ENCODE measurements at regions not wholly inside any gene's neighbourhood (a gene's known extent, or its start where the extent isn't known, plus 50 kb on each side); places are given as distances from the start of the nearest gene placed in this dataset.

DNA sequence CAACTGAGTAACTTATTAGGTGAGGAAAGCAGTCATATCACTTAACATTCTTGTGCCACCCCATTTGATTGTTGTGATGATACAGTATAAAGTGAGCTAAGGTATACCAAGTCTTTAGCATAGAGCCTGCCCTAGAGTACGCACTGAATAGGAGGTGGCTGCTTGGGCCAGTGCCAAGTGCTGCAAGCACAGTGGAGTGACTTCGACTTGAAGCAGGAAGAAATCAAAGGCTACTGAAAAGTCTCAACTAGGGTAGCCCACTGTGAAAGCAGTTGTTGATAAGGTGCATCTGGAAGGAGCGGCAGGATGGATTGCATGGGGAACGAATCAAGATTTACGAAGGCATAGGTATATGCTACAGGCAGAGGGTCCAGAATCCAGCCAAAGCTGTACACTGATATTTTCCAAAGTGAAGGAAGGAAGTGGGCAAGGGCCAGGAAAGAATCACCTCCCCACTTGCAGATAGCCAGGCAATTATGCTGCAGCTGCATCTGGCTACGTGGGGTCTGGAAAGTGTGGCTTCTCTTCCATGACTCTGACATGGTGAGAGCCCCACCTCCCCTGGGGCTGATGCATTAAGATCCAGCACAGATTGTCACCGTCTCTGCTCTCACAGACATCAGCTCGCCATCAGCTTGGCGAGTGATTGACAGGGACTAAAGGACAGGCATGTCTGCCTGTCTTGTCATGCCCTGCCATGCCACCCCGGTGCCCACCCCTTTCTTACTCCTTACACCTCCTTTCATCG, 287.0 kb upstream of the PLXNA2 start:
- peaks cover 2% of the 10 kb centered on the region; the same call in 1 of the 2 replicates for H3K27me3 ChIP-seq (ENCODE audit: control insufficient read depth, insufficient read depth, low read length)
- no peaks in the 10 kb centered on the region for H3K36me3 ChIP-seq (ENCODE audit: control insufficient read depth, insufficient read depth, low read length)
- CTCF ChIA-PET = no interaction called here
- H3K9me3 ChIP-seq (ENCODE audit: control insufficient read depth, insufficient read depth, low read depth, low read length) = no peaks in the 10 kb centered on the region
- no TSS peak for BruUV-seq (replicated peaks)
- no peak overlapping the region for H3K4me3 ChIP-seq (ENCODE audit: low read depth in 2 of 2, low read length in 2 of 2)
- no peak overlapping the region for H3K27ac ChIP-seq (ENCODE audit: low read length)
- TF ChIP-seq TCF7L2 (IDR thresholded peaks at IDR 0.05; ENCODE audit: low read depth, low read length) = no peak
- TF ChIP-seq, protein P1, sequence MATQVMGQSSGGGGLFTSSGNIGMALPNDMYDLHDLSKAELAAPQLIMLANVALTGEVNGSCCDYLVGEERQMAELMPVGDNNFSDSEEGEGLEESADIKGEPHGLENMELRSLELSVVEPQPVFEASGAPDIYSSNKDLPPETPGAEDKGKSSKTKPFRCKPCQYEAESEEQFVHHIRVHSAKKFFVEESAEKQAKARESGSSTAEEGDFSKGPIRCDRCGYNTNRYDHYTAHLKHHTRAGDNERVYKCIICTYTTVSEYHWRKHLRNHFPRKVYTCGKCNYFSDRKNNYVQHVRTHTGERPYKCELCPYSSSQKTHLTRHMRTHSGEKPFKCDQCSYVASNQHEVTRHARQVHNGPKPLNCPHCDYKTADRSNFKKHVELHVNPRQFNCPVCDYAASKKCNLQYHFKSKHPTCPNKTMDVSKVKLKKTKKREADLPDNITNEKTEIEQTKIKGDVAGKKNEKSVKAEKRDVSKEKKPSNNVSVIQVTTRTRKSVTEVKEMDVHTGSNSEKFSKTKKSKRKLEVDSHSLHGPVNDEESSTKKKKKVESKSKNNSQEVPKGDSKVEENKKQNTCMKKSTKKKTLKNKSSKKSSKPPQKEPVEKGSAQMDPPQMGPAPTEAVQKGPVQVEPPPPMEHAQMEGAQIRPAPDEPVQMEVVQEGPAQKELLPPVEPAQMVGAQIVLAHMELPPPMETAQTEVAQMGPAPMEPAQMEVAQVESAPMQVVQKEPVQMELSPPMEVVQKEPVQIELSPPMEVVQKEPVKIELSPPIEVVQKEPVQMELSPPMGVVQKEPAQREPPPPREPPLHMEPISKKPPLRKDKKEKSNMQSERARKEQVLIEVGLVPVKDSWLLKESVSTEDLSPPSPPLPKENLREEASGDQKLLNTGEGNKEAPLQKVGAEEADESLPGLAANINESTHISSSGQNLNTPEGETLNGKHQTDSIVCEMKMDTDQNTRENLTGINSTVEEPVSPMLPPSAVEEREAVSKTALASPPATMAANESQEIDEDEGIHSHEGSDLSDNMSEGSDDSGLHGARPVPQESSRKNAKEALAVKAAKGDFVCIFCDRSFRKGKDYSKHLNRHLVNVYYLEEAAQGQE (IDR thresholded peaks at IDR 0.05; ENCODE audit: insufficient read depth in 1 of 2, low read depth in 2 of 2, low read length in 1 of 2) = no peak
- POLR2A ChIA-PET = no interaction called here
- DNase-seq (ENCODE audit: low read depth, low spot score) = no peak
- no peaks in the 10 kb centered on the region for H3K4me1 ChIP-seq (ENCODE audit: control insufficient read depth, insufficient read depth, low read length)
- intact Hi-C loops (cut with micrococcal nuclease; ENCODE audit: unreplicated experiment) (no loop called here), in situ Hi-C loops (cut with HindIII; ENCODE audit: low pct_unique_long_range_greater_than_20kb, low sequenced_read_pairs) (no loop called here)
- ATAC-seq = no peak

DNA sequence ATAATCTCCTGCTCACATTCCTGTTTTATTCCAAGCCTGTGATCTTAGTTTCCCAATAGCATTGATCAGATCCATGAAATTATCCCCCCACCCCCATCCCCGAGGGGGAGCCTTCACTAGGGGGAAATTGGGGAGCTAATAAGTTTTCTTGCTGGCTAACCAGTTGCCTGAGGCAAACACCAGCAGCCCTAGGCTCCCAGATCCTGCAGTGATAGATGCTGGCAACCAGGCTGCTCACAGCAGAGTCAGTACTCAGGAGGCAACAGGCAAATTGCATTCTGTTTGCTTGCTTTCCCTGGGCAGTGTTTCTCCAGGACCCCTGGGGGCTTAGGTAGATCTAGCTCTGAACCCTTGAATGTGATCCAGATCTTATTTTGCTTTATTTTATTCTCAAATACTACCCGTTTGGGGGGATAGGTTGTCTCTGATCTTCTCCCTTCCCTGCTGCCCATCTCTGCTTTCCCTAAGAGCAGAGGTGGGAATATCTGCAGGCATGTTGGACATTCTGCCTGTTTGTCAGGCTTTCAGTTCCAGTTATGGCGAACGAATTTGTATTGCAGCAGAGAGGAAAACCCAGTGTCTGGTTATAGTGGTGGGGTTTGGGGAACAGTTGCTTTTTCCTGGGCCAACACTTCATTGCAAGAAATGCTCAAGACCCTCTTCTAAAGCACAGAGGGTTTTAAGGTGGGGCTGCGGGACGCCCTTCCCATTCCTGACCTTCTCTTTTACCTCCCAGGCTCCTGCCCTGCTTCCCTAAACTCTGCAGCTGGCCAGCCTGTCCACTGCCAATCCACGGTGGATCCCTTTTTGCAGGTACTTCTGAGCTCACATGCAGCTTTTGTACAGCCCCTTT, 289.8 kb upstream of the PLXNA2 start:
- no peaks in the 10 kb centered on the region for H3K4me1 ChIP-seq (ENCODE audit: control insufficient read depth, insufficient read depth, low read length)
- H3K9me3 ChIP-seq (ENCODE audit: control insufficient read depth, insufficient read depth, low read depth, low read length) = no peaks in the 10 kb centered on the region
- no peak overlapping the region for H3K4me3 ChIP-seq (ENCODE audit: low read depth in 2 of 2, low read length in 2 of 2)
- ChIA-PET POLR2A (no interaction called here), CTCF (no interaction called here)
- in situ Hi-C loops (cut with HindIII; ENCODE audit: low pct_unique_long_range_greater_than_20kb, low sequenced_read_pairs) = no loop called here
- no peak overlapping the region for H3K27ac ChIP-seq (ENCODE audit: low read length)
- intact Hi-C loops (cut with micrococcal nuclease; ENCODE audit: unreplicated experiment) = no loop called here
- no peaks in the 10 kb centered on the region for H3K36me3 ChIP-seq (ENCODE audit: control insufficient read depth, insufficient read depth, low read length)
- ATAC-seq = no peak
- no peak for DNase-seq (ENCODE audit: low read depth, low spot score)
- TF ChIP-seq TCF7L2 (IDR thresholded peaks at IDR 0.05; ENCODE audit: low read depth, low read length) = no peak
- TF ChIP-seq POLR2AphosphoS5 (IDR thresholded peaks at IDR 0.05; ENCODE audit: low read depth, low read length) = no peak
- no peak for TF ChIP-seq SIN3A (IDR thresholded peaks at IDR 0.05; ENCODE audit: borderline replicate concordance, insufficient read depth, low read depth, low read length)
- TF ChIP-seq, protein P1 (IDR thresholded peaks at IDR 0.05; ENCODE audit: insufficient read depth in 1 of 2, low read depth in 2 of 2, low read length in 1 of 2) = no peak
- TF ChIP-seq, protein P2, sequence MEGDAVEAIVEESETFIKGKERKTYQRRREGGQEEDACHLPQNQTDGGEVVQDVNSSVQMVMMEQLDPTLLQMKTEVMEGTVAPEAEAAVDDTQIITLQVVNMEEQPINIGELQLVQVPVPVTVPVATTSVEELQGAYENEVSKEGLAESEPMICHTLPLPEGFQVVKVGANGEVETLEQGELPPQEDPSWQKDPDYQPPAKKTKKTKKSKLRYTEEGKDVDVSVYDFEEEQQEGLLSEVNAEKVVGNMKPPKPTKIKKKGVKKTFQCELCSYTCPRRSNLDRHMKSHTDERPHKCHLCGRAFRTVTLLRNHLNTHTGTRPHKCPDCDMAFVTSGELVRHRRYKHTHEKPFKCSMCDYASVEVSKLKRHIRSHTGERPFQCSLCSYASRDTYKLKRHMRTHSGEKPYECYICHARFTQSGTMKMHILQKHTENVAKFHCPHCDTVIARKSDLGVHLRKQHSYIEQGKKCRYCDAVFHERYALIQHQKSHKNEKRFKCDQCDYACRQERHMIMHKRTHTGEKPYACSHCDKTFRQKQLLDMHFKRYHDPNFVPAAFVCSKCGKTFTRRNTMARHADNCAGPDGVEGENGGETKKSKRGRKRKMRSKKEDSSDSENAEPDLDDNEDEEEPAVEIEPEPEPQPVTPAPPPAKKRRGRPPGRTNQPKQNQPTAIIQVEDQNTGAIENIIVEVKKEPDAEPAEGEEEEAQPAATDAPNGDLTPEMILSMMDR (IDR thresholded peaks at IDR 0.05) = no peak
- no TSS peak for BruUV-seq (replicated peaks)
- H3K27me3 ChIP-seq (ENCODE audit: control insufficient read depth, insufficient read depth, low read length) = peaks cover 2% of the 10 kb centered on the region; the same call in 1 of the 2 replicates
